Astrocyte of the spinal cord (primary cell): ENCODE measurements at regions not wholly inside any gene's neighbourhood (a gene's known extent, or its start where the extent isn't known, plus 50 kb on each side); places are given as distances from the start of the nearest gene placed in this dataset.

Experiments
- DNase-seq: peaks from one replicate; pipeline ENCODE4 v3.0.0; 2011; ENCODE audit warnings: low read depth, low spot score
- H3K4me3 ChIP-seq: 2 replicates; pipeline ENCODE4 v1.5.1; 2011; ENCODE audit warnings: low read depth, mild to moderate bottlenecking, low read length, moderate library complexity
- CTCF ChIP-seq: IDR thresholded peaks from 2 replicates; pipeline ENCODE4 v1.5.1; 2012; ENCODE audit warnings: low read depth, mild to moderate bottlenecking, low read length, inconsistent platforms
- in situ Hi-C: cut with HindIII; loops from 2 replicates; pipeline ENCODE4 v1.10.0; 2017; ENCODE audit warnings: low sequenced_read_pairs

- H3K4me3 ChIP-seq = no peak overlapping the region
These were observed 123.7 kb downstream of the UFM1 start for GRCh38 chr13:38473305-38473704.

GRCh38 chr13:38477676-38478075, 128.0 kb downstream of the UFM1 start:
- H3K4me3 ChIP-seq = no peak overlapping the region
- in situ Hi-C loops = no loop called here
- DNase-seq = no peak
- no peak for TF ChIP-seq CTCF

More at GRCh38 chr13:38473305-38473704, 123.7 kb downstream of the UFM1 start:
- no peak for TF ChIP-seq CTCF
- DNase-seq = no peak
- in situ Hi-C loops = no loop called here

GRCh38 chr13:38483623-38484022, 134.0 kb downstream of the UFM1 start:
- DNase-seq = no peak
- no peak for TF ChIP-seq CTCF
- in situ Hi-C loops = no loop called here
- no peak overlapping the region for H3K4me3 ChIP-seq

- no peak for TF ChIP-seq CTCF
- in situ Hi-C loops = no loop called here
- DNase-seq = no peak
- H3K4me3 ChIP-seq = no peak overlapping the region
These were observed 141.0 kb downstream of the UFM1 start for GRCh38 chr13:38490657-38491056.

- in situ Hi-C loops = no loop called here
- H3K4me3 ChIP-seq = no peak overlapping the region
- TF ChIP-seq CTCF = no peak
- no peak for DNase-seq
These were observed 144.8 kb downstream of the UFM1 start for GRCh38 chr13:38494445-38494844.

- TF ChIP-seq CTCF = no peak
- no peak for DNase-seq
- in situ Hi-C loops = no loop called here
- H3K4me3 ChIP-seq = no peak overlapping the region
These were observed 147.3 kb downstream of the UFM1 start for GRCh38 chr13:38496917-38497316.

- no peak overlapping the region for H3K4me3 ChIP-seq
- DNase-seq = no peak
- TF ChIP-seq CTCF = no peak
- in situ Hi-C loops = no loop called here
These were observed 148.6 kb downstream of the UFM1 start for GRCh38 chr13:38498271-38498670.
